ENCODE measurements at regions not wholly inside any gene's neighbourhood (a gene's known extent, or its start where the extent isn't known, plus 50 kb on each side); places are given as distances from the start of the nearest gene placed in this dataset.

GRCh38 chr5:54740141-54740540 is 222.6 kb downstream of the SNX18 start:
- in situ Hi-C loops (cut with MboI; ENCODE audit: low sequenced_read_pairs in 4 of 4) = no loop called here
- Histone ChIP-seq H3K27ac (no peak overlapping the region), H3K36me3 (no peaks in the 10 kb centered on the region), H3K9me3 (no peaks in the 10 kb centered on the region), H3K27me3 (no peaks in the 10 kb centered on the region), H3K4me1 (no peaks in the 10 kb centered on the region), H3K4me3 (no peak overlapping the region)
- intact Hi-C loops (cut with DNase I; ENCODE audit: low total_unique reads) = no loop called here
- DNase-seq = no peak
- ATAC-seq = no peak
- no peak for TF ChIP-seq POLR2A (IDR thresholded peaks at IDR 0.05)
- TF ChIP-seq CTCF (IDR thresholded peaks at IDR 0.05 in 4 of 5, conservative IDR thresholded peaks at IDR 0.05 in 1 of 5) = no peak

GRCh38 chr5:54739371-54739770 is 221.8 kb downstream of the SNX18 start:
- Histone ChIP-seq H3K4me3 (no peak overlapping the region), H3K36me3 (no peaks in the 10 kb centered on the region), H3K27me3 (no peaks in the 10 kb centered on the region), H3K9me3 (no peaks in the 10 kb centered on the region), H3K27ac (no peak overlapping the region), H3K4me1 (no peaks in the 10 kb centered on the region)
- intact Hi-C loops (cut with DNase I; ENCODE audit: low total_unique reads) = no loop called here
- ATAC-seq = no peak
- in situ Hi-C loops (cut with MboI; ENCODE audit: low sequenced_read_pairs in 4 of 4) = no loop called here
- DNase-seq = no peak
- TF ChIP-seq POLR2A (IDR thresholded peaks at IDR 0.05) = no peak
- no peak for TF ChIP-seq CTCF (IDR thresholded peaks at IDR 0.05 in 4 of 5, conservative IDR thresholded peaks at IDR 0.05 in 1 of 5)

- H3K36me3 ChIP-seq = no peaks in the 10 kb centered on the region
- H3K4me1 ChIP-seq = no peaks in the 10 kb centered on the region
- H3K27me3 ChIP-seq = no peaks in the 10 kb centered on the region
- H3K9me3 ChIP-seq = no peaks in the 10 kb centered on the region
- no peak for DNase-seq
- TF ChIP-seq POLR2A (IDR thresholded peaks at IDR 0.05) (no peak), CTCF (IDR thresholded peaks at IDR 0.05 in 4 of 5, conservative IDR thresholded peaks at IDR 0.05 in 1 of 5) (no peak)
- no peak overlapping the region for H3K4me3 ChIP-seq
- H3K27ac ChIP-seq = no peak overlapping the region
- in situ Hi-C loops (cut with MboI; ENCODE audit: low sequenced_read_pairs in 4 of 4) (no loop called here), intact Hi-C loops (cut with DNase I; ENCODE audit: low total_unique reads) (no loop called here)
- ATAC-seq = no peak
Measured at GRCh38 chr5:54738973-54739367, 221.4 kb downstream of the SNX18 start.

GRCh38 chr5:54738118-54738972 is 220.8 kb downstream of the SNX18 start:
- Histone ChIP-seq H3K27ac (no peak overlapping the region), H3K4me3 (no peak overlapping the region), H3K9me3 (no peaks in the 10 kb centered on the region), H3K4me1 (no peaks in the 10 kb centered on the region), H3K36me3 (no peaks in the 10 kb centered on the region), H3K27me3 (no peaks in the 10 kb centered on the region)
- intact Hi-C loops (cut with DNase I; ENCODE audit: low total_unique reads) (no loop called here), in situ Hi-C loops (cut with MboI; ENCODE audit: low sequenced_read_pairs in 4 of 4) (no loop called here)
- ATAC-seq (peak; percentile 33 to 60), DNase-seq (peak; percentile 21 to 55)
- TF ChIP-seq POLR2A (IDR thresholded peaks at IDR 0.05) (no peak), CTCF (IDR thresholded peaks at IDR 0.05 in 4 of 5, conservative IDR thresholded peaks at IDR 0.05 in 1 of 5) (no peak)
